RWPE2 (cell line): ENCODE measurements at regions not wholly inside any gene's neighbourhood (a gene's known extent, or its start where the extent isn't known, plus 50 kb on each side); places are given as distances from the start of the nearest gene placed in this dataset.

Source experiments
- ATAC-seq: fragments of 200-7000 bp; cut with Tn5 transposase; 3 replicates; pipeline ENCODE4 v1.9.1; 2021; ENCODE audit warnings: low read depth
- DNase-seq: peaks from one replicate; pipeline ENCODE4 v3.0.0-alpha.2; 2020; ENCODE audit warnings: low spot score
- H3K27ac ChIP-seq: fragments of 450-650 bp; 2 replicates; pipeline ENCODE4 v1.5.1; 2017; ENCODE audit warnings: mild to moderate bottlenecking; ENCODE audit not compliant: poor library complexity, severe bottlenecking
- H3K27me3 ChIP-seq: fragments of 250-450 bp; sonication (Bioruptor Pico); 2 replicates; pipeline ENCODE4 v1.5.1; 2021; ENCODE audit warnings: mild to moderate bottlenecking, moderate library complexity; ENCODE audit not compliant: insufficient read depth, poor library complexity, severe bottlenecking
- H3K36me3 ChIP-seq: fragments of 250-450 bp; sonication (Bioruptor Pico); 2 replicates; pipeline ENCODE4 v1.5.1; 2020; ENCODE audit warnings: low read depth, mild to moderate bottlenecking, moderate library complexity
- H3K4me1 ChIP-seq: fragments of 250-450 bp; sonication (Bioruptor Pico); 2 replicates; pipeline ENCODE4 v1.5.1; 2021; ENCODE audit warnings: mild to moderate bottlenecking, moderate library complexity; ENCODE audit not compliant: insufficient read depth, poor library complexity, severe bottlenecking
- H3K4me3 ChIP-seq: fragments of 250-450 bp; sonication (Bioruptor Pico); 2 replicates; pipeline ENCODE4 v1.5.1; 2021; ENCODE audit warnings: mild to moderate bottlenecking, moderate library complexity; ENCODE audit not compliant: severe bottlenecking
- H3K9me3 ChIP-seq: fragments of 250-450 bp; sonication (Bioruptor Pico); 2 replicates; pipeline ENCODE4 v1.5.1; 2021; ENCODE audit warnings: mild to moderate bottlenecking, moderate library complexity; ENCODE audit not compliant: severe bottlenecking
- CTCF ChIP-seq: fragments of 450-650 bp; IDR thresholded peaks from one replicate; pipeline ENCODE4 v1.5.1; 2017; ENCODE audit warnings: mild to moderate bottlenecking, moderate library complexity; ENCODE audit not compliant: poor library complexity, severe bottlenecking

DNA sequence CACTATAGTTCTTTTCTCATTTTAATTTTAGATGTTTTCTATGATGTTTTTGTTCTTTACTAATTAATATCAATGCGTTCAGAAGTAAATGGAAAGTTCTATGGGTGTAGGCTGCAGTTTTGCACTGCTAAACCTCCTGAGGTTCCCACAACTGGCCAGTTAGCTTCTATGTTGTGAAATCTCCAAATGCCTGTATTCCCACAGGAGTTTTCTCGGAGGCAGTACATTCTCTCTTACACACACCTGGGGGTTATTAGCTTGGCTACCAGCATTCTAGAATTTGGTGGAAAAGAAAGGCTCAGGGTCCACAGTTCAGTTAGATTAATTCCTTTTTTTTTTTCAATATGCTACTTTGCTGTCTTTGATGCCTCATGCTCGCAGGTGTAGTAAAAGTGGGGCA is 216.9 kb upstream of the NRIP1 start:
- DNase-seq = no peak
- no peak overlapping the region for H3K27ac ChIP-seq
- H3K27me3 ChIP-seq = no peaks in the 10 kb centered on the region
- H3K9me3 ChIP-seq = no peaks in the 10 kb centered on the region
- no peak for TF ChIP-seq CTCF
- no peaks in the 10 kb centered on the region for H3K36me3 ChIP-seq
- peaks cover 9% of the 10 kb centered on the region for H3K4me1 ChIP-seq
- ATAC-seq = no peak
- no peak overlapping the region for H3K4me3 ChIP-seq

DNA sequence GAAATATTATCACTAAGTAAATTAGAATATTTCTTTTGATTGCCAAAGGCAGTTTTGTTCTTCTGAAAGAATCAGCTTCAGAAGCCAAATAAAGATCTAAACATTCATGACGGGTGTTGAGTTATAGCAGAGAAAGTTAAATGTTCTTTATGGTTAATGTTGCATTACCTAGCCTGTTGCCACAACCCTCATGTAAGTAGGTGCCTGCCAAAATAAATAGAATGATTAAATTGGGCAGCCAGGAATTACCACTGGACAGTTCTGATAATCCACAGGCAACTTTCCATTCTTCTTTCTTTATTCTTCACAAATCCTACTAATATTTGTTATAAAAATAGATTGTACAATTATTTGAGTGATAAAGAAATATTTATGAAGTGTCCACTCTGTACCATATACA is 217.9 kb upstream of the NRIP1 start:
- no peak overlapping the region for H3K27ac ChIP-seq
- peaks cover 9% of the 10 kb centered on the region for H3K4me1 ChIP-seq
- DNase-seq = no peak
- no peak for TF ChIP-seq CTCF
- no peaks in the 10 kb centered on the region for H3K36me3 ChIP-seq
- H3K9me3 ChIP-seq = no peaks in the 10 kb centered on the region
- ATAC-seq = peak; percentile 59; the same call in 2 of the 3 replicates
- no peak overlapping the region for H3K4me3 ChIP-seq
- H3K27me3 ChIP-seq = no peaks in the 10 kb centered on the region

DNA sequence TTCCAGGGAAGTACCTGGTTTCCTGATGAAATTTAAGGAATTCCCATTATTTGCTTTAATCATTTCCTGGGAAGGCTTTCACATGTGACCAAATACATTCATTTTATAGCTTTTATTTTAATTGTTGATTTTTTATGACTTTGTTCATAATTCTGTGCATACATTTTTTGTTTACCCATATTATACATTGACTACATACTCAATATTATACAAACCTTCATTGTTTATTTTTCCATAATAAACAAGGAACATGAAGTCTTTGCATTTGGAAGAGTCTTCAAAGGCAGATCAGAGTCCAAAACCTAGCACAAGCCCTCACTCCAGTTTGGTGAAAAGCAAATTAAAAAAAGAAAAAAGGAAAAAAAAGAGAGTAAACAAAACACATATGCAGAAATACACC is 218.3 kb upstream of the NRIP1 start:
- peaks cover 9% of the 10 kb centered on the region for H3K4me1 ChIP-seq
- no peaks in the 10 kb centered on the region for H3K36me3 ChIP-seq
- H3K27ac ChIP-seq = no peak overlapping the region
- H3K4me3 ChIP-seq = no peak overlapping the region
- no peaks in the 10 kb centered on the region for H3K9me3 ChIP-seq
- no peak for DNase-seq
- no peak for TF ChIP-seq CTCF
- no peak for ATAC-seq
- no peaks in the 10 kb centered on the region for H3K27me3 ChIP-seq

- no peak overlapping the region for H3K27ac ChIP-seq
- no peak overlapping the region for H3K4me3 ChIP-seq
- no peaks in the 10 kb centered on the region for H3K9me3 ChIP-seq
- ATAC-seq = no peak
- H3K36me3 ChIP-seq = no peaks in the 10 kb centered on the region
- no peak for DNase-seq
- TF ChIP-seq CTCF = no peak
- no peaks in the 10 kb centered on the region for H3K27me3 ChIP-seq
- H3K4me1 ChIP-seq = peaks cover 9% of the 10 kb centered on the region
These were observed 219.0 kb upstream of the NRIP1 start for GRCh38 chr21:15283789-15284188.

DNA sequence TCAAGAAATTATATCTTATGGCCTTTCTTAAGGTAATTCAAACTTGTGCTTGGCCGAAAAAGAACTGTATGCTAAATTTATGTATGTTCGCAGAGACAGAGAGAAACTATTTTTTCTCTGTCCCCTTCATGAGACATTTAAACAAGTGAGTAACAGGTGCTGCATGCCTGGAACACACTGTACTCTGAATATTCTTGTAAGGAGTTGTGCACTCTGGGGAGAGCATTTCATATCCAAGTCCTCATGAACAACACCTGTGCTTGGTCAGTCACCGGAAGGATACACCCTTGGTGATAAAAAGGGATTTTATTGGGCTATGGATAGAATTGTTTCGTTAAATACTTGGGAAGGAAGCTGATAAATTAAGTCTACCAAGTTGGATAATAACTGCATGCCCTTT is 220.8 kb upstream of the NRIP1 start:
- no peaks in the 10 kb centered on the region for H3K27me3 ChIP-seq
- DNase-seq (no peak), ATAC-seq (no peak)
- H3K4me3 ChIP-seq = no peak overlapping the region
- H3K9me3 ChIP-seq = no peaks in the 10 kb centered on the region
- no peaks in the 10 kb centered on the region for H3K36me3 ChIP-seq
- H3K27ac ChIP-seq = no peak overlapping the region
- no peak for TF ChIP-seq CTCF
- no peaks in the 10 kb centered on the region for H3K4me1 ChIP-seq
